Ramos (cell line): ENCODE measurements at regions not wholly inside any gene's neighbourhood (a gene's known extent, or its start where the extent isn't known, plus 50 kb on each side); places are given as distances from the start of the nearest gene placed in this dataset.

Experiments
- in situ Hi-C: fragments of 300-500 bp; cut with MboI; formaldehyde crosslinking; loops from one replicate; pipeline ENCODE4 v1.14.3; 2022; ENCODE audit warnings: low sequenced_read_pairs; ENCODE audit not compliant: unreplicated experiment

- in situ Hi-C loops = loop anchor here (10.0 kb wide), 1 partner anchor 565 kb away; no protein-coding TSS in a partner anchor
These were observed 131.2 kb upstream of the RCN1 start for GRCh38 chr11:31959716-31960115.

GRCh38 chr11:31958076-31958735, 132.7 kb upstream of the RCN1 start:
- in situ Hi-C loops = loop anchor here (10.0 kb wide), 1 partner anchor 563 kb away; no protein-coding TSS in a partner anchor

DNA sequence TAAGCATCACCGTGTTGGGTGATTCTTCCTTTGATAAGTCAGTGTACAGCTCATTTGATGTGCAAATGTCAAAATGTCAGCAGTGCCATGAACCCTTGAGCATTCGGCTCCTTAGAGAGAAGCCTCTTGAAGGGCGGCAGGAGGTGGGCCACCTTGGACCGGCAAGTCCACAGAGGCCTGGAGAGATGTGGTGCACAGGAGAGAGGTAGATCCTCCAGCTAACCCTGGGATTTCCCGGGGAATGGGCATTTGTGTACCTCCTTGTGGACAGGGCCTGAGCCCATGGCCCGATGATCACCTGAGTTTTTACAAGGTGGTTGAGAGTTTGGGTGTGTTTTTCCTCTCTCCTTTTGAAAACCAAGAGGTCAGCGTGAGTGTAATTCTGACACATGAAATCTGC, 133.2 kb upstream of the RCN1 start:
- in situ Hi-C loops = loop anchor here (10.0 kb wide), 1 partner anchor 563 kb away; no protein-coding TSS in a partner anchor

- in situ Hi-C loops = loop anchor here (10.0 kb wide), 1 partner anchor 562 kb away; no protein-coding TSS in a partner anchor
These were observed 134.6 kb upstream of the RCN1 start for GRCh38 chr11:31956310-31956709.

- in situ Hi-C loops = loop anchor here (10.0 kb wide), 1 partner anchor 561 kb away; no protein-coding TSS in a partner anchor
These were observed 135.0 kb upstream of the RCN1 start for GRCh38 chr11:31955838-31956237.

- in situ Hi-C loops = loop anchor here (10.0 kb wide), 1 partner anchor 559 kb away; no protein-coding TSS in a partner anchor
These were observed 137.0 kb upstream of the RCN1 start for GRCh38 chr11:31953803-31954327.

DNA sequence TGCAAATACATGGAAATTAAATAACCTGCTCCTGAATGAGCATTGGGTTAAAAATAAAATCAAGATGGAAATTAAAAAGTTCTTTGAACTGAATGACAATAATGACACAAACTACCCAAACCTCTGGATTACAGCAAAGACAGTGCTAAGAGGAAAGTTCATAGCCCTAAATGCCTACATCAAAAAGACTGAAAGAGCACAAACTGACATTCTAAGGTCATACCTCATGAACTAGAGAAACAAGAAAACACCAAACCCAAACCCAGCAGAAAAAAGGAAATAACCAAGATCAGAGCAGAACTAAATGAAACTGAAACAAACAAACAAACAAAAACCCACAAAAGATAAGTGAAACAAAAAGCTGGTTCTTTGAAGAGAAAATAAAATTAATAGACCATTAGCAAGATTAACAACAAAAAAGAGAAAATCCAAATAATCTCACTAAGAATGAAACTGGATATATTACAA, 138.6 kb upstream of the PAX6 start:
- in situ Hi-C loops = loop anchor here (10.0 kb wide), 1 partner anchor 555 kb away; no protein-coding TSS in a partner anchor

DNA sequence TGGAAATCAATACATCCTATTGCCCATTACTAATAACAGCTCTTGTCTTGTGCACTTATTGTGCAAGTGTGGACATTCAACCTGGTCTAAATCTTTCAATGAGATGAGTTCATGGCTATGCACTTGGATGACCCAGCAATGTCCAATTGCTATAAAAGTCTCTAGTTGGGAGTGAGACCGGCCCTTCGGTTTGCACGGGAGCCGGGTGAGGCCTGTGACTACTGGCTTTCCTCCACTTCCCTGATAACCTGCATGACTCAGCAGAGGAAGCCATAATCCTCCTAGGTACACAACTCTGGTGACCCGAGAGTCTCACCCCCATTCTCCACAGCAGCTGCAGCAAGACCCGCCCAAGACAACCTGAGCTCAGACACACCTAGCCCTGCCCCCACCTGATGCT, 135.9 kb upstream of the PAX6 start:
- in situ Hi-C loops = no loop called here

DNA sequence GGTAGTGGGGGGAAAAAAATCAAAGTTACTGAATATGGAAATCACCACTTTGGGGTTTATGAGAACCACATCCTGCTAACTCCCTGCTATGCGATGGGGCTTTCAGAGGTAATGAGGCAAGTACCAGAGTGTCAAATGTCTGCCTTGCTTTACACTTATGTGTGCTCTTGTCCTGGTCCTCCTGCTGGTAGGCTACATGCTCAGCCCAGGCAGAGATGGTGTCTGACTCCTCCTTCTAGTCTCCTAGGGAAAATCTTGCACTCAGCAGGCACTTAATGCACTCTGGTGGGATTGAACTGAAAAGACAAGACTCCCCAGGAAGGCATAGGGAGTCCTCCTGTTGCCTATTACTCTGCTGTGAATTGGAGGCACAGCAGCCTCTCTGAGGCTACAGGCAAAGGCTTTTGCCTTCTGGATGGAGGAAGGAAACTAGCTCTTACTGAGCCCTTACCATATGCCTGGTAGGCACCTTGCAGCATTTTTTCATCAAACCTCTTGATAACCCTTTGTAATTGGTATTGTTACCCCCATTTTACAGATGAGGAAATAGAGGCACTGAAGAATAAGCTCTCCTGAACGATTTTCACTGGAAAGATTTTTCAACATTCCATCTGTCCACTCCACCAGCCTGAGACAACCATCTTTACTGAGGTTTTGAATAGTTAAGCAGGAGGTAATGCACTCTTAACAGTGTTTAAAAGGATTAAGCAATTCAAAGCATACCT, 132.1 kb upstream of the PAX6 start:
- in situ Hi-C loops = no loop called here

GRCh38 chr11:31940371-31941037, 129.4 kb upstream of the PAX6 start:
- in situ Hi-C loops = no loop called here

DNA sequence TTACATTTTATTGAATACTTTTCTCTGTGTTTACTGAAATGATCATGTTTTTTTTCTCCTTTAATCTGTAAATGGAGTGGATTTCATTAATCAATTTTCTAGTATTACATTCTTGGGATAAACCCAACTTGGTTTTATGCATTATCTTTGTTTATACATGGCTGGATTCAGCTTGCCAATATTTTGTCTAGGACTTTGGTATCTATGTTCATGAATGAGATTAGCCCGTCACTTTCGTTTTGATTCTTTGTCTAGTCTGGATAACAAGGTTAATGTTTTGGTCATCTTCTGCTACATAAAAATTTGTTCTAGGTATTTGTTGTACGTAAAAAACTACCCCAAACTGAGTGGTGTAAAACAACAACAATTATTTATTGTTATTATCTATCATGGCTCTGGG, 127.9 kb upstream of the PAX6 start:
- in situ Hi-C loops = no loop called here

GRCh38 chr11:31936312-31936711, 125.2 kb upstream of the PAX6 start:
- in situ Hi-C loops = no loop called here

DNA sequence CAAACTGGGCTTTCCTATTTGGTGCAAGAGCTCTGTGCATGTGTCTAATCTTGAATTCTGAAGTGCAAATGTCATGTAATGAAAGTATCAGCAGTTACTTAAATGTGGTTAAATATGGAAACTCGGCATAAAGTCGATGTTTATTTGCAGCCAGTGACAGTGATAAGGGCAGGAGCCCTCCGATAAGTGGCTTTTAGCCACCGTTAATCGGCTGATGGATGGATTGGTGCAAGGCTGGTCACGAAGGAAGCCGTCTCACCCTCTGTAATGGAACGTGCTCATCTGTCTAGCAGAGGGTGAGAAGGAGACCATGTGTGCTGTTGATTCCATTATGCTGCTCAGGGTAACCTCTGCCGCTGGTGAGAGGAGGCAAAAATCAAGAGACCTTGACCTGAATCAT, 121.8 kb upstream of the PAX6 start:
- in situ Hi-C loops = no loop called here

DNA sequence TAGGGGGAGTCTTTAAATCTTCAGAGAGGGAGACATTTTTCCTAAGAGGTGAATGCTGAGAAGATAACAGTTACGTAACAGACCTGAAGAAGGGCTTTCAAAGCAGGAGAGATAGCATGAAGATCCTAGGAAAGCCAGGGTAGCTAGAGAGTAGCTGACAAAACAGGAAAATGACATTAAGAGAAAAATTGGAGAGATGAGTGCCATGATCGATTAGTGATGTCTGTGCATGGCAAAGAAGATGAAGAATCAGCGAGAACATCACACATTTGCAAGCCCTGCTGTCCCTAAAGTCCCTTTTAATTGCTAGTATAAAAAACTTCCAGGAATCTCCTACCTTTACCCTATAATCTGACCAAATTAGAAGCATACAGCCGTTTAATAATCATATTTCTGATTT, 116.9 kb upstream of the PAX6 start:
- in situ Hi-C loops = no loop called here

GRCh38 chr11:31926816-31927528, 115.8 kb upstream of the PAX6 start:
- in situ Hi-C loops = no loop called here

GRCh38 chr11:31926106-31926505, 115.0 kb upstream of the PAX6 start:
- in situ Hi-C loops = no loop called here

GRCh38 chr11:31922450-31922849, 111.3 kb upstream of the PAX6 start:
- in situ Hi-C loops = no loop called here

DNA sequence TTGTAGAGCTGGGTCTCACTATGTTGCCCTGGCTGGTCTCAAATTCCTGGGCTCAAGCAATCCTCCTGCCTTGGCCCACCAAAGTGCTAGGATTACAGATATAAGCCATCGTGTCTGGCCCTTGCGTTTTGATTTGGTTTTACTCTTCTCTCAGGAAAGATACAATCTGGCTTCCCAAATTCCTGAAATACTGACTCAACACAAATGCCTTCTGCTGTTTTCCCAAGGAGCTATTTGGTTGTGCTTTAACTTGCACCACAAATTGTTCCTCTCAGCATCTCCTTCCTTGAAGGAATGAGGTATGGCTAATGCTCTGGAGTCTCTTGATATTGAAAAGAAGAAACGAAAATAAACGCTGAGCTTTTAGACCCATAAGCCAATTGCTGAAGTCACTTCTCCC, 110.0 kb upstream of the PAX6 start:
- in situ Hi-C loops = no loop called here

- in situ Hi-C loops = no loop called here
These were observed 108.1 kb upstream of the PAX6 start for GRCh38 chr11:31919175-31919574.

DNA sequence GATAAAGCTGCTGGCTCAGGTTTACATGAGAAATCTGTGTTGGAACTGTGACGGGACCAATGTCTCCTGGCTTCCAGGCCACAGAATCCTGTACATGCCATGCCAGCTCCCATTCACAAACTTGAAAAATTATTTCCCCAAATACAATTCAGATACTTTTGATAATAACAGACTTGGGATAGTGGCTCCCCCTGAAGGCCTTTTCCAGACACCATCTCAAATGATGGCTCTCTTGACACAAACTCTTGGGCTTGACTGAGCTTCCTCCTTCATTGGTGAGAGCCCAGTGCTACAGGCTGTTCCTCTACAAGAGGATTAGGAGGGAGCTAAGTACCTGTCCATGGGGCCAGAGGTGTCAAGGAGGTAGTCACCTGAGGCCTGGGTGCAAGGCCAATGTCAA, 104.7 kb upstream of the PAX6 start:
- in situ Hi-C loops = no loop called here
